ENCODE measurements at regions not wholly inside any gene's neighbourhood (a gene's known extent, or its start where the extent isn't known, plus 50 kb on each side); places are given as distances from the start of the nearest gene placed in this dataset.

GRCh38 chr3:150248888-150249681 lies 159.0 kb upstream of the TSC22D2 start:
- Histone ChIP-seq H3K36me3 (ENCODE audit: control insufficient read depth, insufficient read depth, low read length) (no peaks in the 10 kb centered on the region), H3K4me3 (ENCODE audit: low read depth, low read length) (no peak overlapping the region), H3K27me3 (replicated peaks; ENCODE audit: control insufficient read depth, insufficient read depth, low read length) (no peaks in the 10 kb centered on the region), H3K9me3 (no peaks in the 10 kb centered on the region), H3K4me1 (peaks cover 40% of the 10 kb centered on the region)
- peak overlapping the region; percentile 43 for H3K27ac Mint-ChIP-seq (ENCODE audit: unreplicated experiment)
- ChIA-PET POLR2A (no interaction called here), CTCF (interaction anchor here (1.2 kb wide), 1 partner anchor 340 kb away, joined by 4 read pairs; no protein-coding TSS in a partner anchor)
- TF ChIP-seq CTCF (IDR thresholded peaks at IDR 0.05; ENCODE audit: insufficient read depth in 1 of 2, low read depth in 1 of 2, low read length in 1 of 2, severe bottlenecking in 1 of 2, unreplicated experiment in 1 of 2): no peak
- intact Hi-C loops (cut with micrococcal nuclease; ENCODE audit: unreplicated experiment): no loop called here
- H3K9me3 Mint-ChIP-seq (ENCODE audit: unreplicated experiment): peaks cover 7% of the 10 kb centered on the region
- no TSS peak for BruUV-seq (replicated peaks)
- H3K36me3 Mint-ChIP-seq (ENCODE audit: insufficient read depth, unreplicated experiment): no peaks in the 10 kb centered on the region
- no peak overlapping the region for H3K4me3 Mint-ChIP-seq (ENCODE audit: unreplicated experiment)
- peaks cover 20% of the 10 kb centered on the region for H3K4me1 Mint-ChIP-seq (ENCODE audit: low read depth, unreplicated experiment)
- no peaks in the 10 kb centered on the region for H3K27me3 Mint-ChIP-seq (ENCODE audit: insufficient read depth, unreplicated experiment)
- DNase-seq: no peak

DNA sequence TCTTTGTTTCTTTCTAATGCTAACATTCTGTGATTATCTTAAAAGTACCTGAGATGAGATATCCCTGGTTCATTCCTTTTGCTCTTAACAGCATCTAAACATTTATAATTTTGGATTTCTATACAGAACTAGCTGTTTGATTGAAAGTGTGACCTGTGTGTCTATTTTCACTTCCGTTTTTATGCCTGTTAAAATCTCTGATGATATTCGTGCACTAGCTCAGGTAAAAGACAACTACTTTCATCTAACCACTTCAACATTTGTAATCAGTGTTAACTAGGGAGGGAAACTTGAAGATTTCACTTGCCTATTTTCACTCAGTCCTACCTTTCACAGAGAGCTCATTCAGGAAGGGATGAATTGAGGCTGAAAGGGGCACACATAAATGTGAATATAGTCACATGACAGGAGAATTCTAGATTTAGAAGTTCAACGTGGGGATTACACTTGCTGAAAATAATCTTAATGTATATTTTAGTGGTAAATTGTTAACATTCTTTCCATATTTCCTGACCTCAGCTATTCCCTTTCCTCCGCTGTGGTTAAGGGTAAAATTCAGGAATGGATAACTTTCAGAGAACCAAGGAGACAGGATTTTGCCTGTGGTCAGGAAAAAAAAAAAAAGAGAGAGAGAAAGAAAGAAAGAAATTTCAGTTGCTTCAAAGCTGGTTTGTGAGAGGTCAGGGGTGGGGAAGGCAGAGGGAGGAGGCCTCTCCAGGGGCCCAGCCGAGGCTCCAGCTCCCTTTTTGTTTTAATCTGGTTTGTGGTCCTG lies 159.8 kb upstream of the TSC22D2 start:
- H3K27me3 ChIP-seq (replicated peaks; ENCODE audit: control insufficient read depth, insufficient read depth, low read length): no peaks in the 10 kb centered on the region
- peak overlapping the region; percentile 43 for H3K27ac Mint-ChIP-seq (ENCODE audit: unreplicated experiment)
- intact Hi-C loops (cut with micrococcal nuclease; ENCODE audit: unreplicated experiment): no loop called here
- ChIA-PET POLR2A (no interaction called here), CTCF (interaction anchor here (0.9 kb wide), 1 partner anchor 162 kb away, joined by 3 read pairs; no protein-coding TSS in a partner anchor)
- H3K27me3 Mint-ChIP-seq (ENCODE audit: insufficient read depth, unreplicated experiment): no peaks in the 10 kb centered on the region
- no peak for DNase-seq
- peaks cover 48% of the 10 kb centered on the region for H3K4me1 ChIP-seq
- no TSS peak for BruUV-seq (replicated peaks)
- no peaks in the 10 kb centered on the region for H3K36me3 Mint-ChIP-seq (ENCODE audit: insufficient read depth, unreplicated experiment)
- no peak for TF ChIP-seq CTCF (IDR thresholded peaks at IDR 0.05; ENCODE audit: insufficient read depth in 1 of 2, low read depth in 1 of 2, low read length in 1 of 2, severe bottlenecking in 1 of 2, unreplicated experiment in 1 of 2)
- H3K4me3 Mint-ChIP-seq (ENCODE audit: unreplicated experiment): no peak overlapping the region
- H3K9me3 ChIP-seq: no peaks in the 10 kb centered on the region
- no peak overlapping the region for H3K4me3 ChIP-seq (ENCODE audit: low read depth, low read length)
- H3K4me1 Mint-ChIP-seq (ENCODE audit: low read depth, unreplicated experiment): peaks cover 28% of the 10 kb centered on the region
- H3K9me3 Mint-ChIP-seq (ENCODE audit: unreplicated experiment): peaks cover 15% of the 10 kb centered on the region
- H3K36me3 ChIP-seq (ENCODE audit: control insufficient read depth, insufficient read depth, low read length): no peaks in the 10 kb centered on the region

GRCh38 chr3:150247441-150247840 lies 160.7 kb upstream of the TSC22D2 start:
- Histone ChIP-seq H3K36me3 (ENCODE audit: control insufficient read depth, insufficient read depth, low read length) (no peaks in the 10 kb centered on the region), H3K27me3 (replicated peaks; ENCODE audit: control insufficient read depth, insufficient read depth, low read length) (no peaks in the 10 kb centered on the region), H3K4me1 (peaks cover 56% of the 10 kb centered on the region), H3K4me3 (ENCODE audit: low read depth, low read length) (no peak overlapping the region), H3K9me3 (no peaks in the 10 kb centered on the region)
- no peak for TF ChIP-seq CTCF (IDR thresholded peaks at IDR 0.05; ENCODE audit: insufficient read depth in 1 of 2, low read depth in 1 of 2, low read length in 1 of 2, severe bottlenecking in 1 of 2, unreplicated experiment in 1 of 2)
- no peak for DNase-seq
- Mint-ChIP-seq H3K4me3 (ENCODE audit: unreplicated experiment) (no peak overlapping the region), H3K36me3 (ENCODE audit: insufficient read depth, unreplicated experiment) (no peaks in the 10 kb centered on the region), H3K9me3 (ENCODE audit: unreplicated experiment) (peaks cover 18% of the 10 kb centered on the region), H3K4me1 (ENCODE audit: low read depth, unreplicated experiment) (peaks cover 37% of the 10 kb centered on the region), H3K27ac (ENCODE audit: unreplicated experiment) (no peak overlapping the region), H3K27me3 (ENCODE audit: insufficient read depth, unreplicated experiment) (no peaks in the 10 kb centered on the region)
- POLR2A ChIA-PET: no interaction called here
- BruUV-seq (replicated peaks): no TSS peak
- CTCF ChIA-PET: no interaction called here
- intact Hi-C loops (cut with micrococcal nuclease; ENCODE audit: unreplicated experiment): no loop called here
